ENCODE measurements at regions not wholly inside any gene's neighbourhood (a gene's known extent, or its start where the extent isn't known, plus 50 kb on each side); places are given as distances from the start of the nearest gene placed in this dataset.

DNA sequence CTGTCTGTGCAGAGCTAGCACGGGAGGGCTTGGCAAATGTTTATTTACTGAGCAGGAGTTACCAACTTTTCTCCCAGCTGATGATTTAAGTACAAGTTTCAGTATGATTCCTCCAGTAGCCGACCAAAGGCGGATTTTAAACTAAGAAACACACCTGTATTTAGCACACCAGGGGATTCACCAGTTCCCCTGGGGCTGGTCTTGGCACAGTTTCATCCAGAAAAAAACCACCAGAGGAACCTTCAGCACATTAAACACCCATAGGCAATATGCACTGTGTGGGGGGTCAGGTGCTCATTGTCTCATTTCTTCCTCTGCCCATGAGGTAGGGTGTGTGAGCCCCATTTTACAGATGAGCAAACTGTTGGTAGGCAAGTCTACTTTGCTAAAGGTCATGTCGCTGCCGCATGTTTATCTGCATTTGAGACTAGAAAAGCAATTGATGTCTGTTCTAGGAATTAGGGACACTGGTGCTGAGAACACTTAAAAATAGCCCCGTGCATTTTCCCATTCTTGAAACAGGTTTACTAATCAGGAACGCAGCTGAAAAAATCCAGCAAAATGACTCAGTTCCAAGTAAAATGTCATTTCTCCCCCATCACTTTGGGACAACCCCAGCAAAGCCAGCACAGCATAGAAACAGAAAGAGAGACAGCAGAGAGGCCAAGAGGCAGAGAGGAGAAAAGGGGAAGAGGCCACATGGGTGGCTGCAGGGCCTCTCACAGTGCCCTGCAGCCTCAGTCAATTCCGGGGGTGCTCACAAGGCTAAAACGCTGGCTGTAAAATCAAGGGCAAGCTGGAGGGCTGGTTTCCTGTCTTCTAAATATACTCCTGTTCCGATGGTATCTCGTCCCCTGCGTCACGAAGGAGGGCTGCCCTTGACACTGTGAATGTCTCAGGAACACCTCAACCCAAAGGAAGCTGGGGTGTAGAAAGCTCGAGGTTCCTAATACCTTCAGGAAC is 166.8 kb upstream of the ID2 start:
- no peaks in the 10 kb centered on the region for H3K27me3 ChIP-seq (ENCODE audit: insufficient read depth, insufficient read length)
- no peak overlapping the region for H3K9ac ChIP-seq (ENCODE audit: insufficient read length, low read depth)
- H3K36me3 ChIP-seq (ENCODE audit: insufficient read depth, insufficient read length, low read length): no peaks in the 10 kb centered on the region
- H3K9me3 ChIP-seq (ENCODE audit: insufficient read depth, low read length): no peaks in the 10 kb centered on the region; the same call in 1 of the 2 replicates
- H3K4me1 ChIP-seq (ENCODE audit: insufficient read depth, insufficient read length): no peaks in the 10 kb centered on the region
- H3K4me3 ChIP-seq (ENCODE audit: insufficient read length, low read depth): no peak overlapping the region
- TF ChIP-seq SUZ12 (IDR thresholded peaks at IDR 0.05; ENCODE audit: extremely low read depth, insufficient read depth, insufficient read length) (no peak), YY1 (IDR thresholded peaks at IDR 0.05; ENCODE audit: insufficient read depth, insufficient read length) (no peak), ZNF274 (IDR thresholded peaks at IDR 0.05; ENCODE audit: low read depth, low read length) (no peak)
- DNase-seq (ENCODE audit: low read depth, low spot score): no peak

DNA sequence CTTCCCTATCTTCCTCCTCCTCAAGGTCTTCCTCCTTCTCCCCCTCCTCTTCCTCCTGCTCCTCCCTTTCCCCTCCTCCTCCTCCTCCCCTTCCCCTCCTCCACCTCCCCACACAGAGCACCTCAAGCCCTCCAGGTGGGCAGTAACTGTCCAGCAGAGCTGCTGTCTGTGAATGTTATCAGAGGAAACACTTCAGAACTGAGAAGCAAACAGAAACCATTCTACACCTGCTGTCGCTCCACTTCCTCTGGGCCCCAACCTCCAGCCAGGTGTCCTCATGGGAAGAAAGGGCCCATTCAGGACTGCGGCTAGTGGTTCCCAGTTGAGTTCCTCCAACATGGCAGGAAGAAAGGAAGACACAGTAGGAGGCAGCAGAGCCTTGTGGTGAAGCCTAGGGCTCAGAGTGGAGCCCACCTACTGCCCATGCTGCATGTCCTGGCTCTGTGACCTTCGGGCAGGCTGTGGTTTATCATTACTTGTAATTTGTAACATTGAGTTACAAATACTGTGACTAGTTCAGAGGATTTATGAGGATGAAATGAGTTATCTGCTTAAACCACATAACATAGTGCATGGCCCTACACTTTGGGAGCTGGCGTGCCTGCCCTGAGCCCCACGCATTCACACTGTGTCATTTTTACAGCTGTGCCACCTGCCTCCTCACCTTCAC is 165.9 kb upstream of the ID2 start:
- Histone ChIP-seq H3K9me3 (ENCODE audit: insufficient read depth, low read length) (no peaks in the 10 kb centered on the region; the same call in 1 of the 2 replicates), H3K27me3 (ENCODE audit: insufficient read depth, insufficient read length) (no peaks in the 10 kb centered on the region), H3K9ac (ENCODE audit: insufficient read length, low read depth) (no peak overlapping the region), H3K36me3 (ENCODE audit: insufficient read depth, insufficient read length, low read length) (no peaks in the 10 kb centered on the region), H3K4me3 (ENCODE audit: insufficient read length, low read depth) (no peak overlapping the region), H3K4me1 (ENCODE audit: insufficient read depth, insufficient read length) (no peaks in the 10 kb centered on the region)
- DNase-seq (ENCODE audit: low read depth, low spot score): no peak
- TF ChIP-seq ZNF274 (IDR thresholded peaks at IDR 0.05; ENCODE audit: low read depth, low read length) (no peak), SUZ12 (IDR thresholded peaks at IDR 0.05; ENCODE audit: extremely low read depth, insufficient read depth, insufficient read length) (no peak), YY1 (IDR thresholded peaks at IDR 0.05; ENCODE audit: insufficient read depth, insufficient read length) (no peak)

DNA sequence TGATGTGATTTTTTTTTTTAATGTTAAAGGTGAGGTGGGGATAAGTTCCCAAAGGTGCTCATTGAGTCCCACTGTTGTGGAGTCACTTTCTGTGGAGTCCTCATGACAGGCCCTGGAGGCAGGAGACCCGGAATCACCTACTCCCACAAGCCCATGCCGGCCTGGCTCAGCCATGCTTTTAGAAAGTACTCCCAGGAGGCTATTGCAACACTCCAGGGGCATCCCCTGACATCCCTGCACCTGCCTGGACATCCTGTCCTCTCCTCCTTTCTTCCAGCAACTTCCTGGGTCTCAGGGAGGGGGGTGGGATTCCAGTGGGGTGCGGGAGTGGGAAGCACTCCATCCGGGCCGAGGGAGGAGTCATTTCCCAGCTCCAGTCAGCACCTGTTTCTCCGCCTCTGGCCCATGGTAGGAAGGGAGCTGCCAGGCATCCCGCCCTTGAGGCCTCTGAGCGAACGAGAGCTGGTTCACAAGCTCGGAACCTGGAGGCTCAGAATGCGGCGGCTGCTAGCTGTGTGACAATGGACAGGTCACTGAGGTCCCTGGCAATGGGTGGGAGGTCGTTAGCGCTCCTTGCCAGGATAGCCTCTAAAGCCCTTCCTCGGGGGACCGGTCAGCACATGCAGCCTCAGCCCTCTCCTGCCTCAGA is 163.9 kb upstream of the ID2 start:
- DNase-seq (ENCODE audit: low read depth, low spot score): no peak
- Histone ChIP-seq H3K4me3 (ENCODE audit: insufficient read length, low read depth) (no peak overlapping the region), H3K9ac (ENCODE audit: insufficient read length, low read depth) (no peak overlapping the region), H3K27me3 (ENCODE audit: insufficient read depth, insufficient read length) (no peaks in the 10 kb centered on the region), H3K9me3 (ENCODE audit: insufficient read depth, low read length) (no peaks in the 10 kb centered on the region; the same call in 1 of the 2 replicates), H3K36me3 (ENCODE audit: insufficient read depth, insufficient read length, low read length) (no peaks in the 10 kb centered on the region), H3K4me1 (ENCODE audit: insufficient read depth, insufficient read length) (no peaks in the 10 kb centered on the region)
- TF ChIP-seq ZNF274 (IDR thresholded peaks at IDR 0.05; ENCODE audit: low read depth, low read length): no peak
- no peak for TF ChIP-seq SUZ12 (IDR thresholded peaks at IDR 0.05; ENCODE audit: extremely low read depth, insufficient read depth, insufficient read length)
- no peak for TF ChIP-seq YY1 (IDR thresholded peaks at IDR 0.05; ENCODE audit: insufficient read depth, insufficient read length)

DNA sequence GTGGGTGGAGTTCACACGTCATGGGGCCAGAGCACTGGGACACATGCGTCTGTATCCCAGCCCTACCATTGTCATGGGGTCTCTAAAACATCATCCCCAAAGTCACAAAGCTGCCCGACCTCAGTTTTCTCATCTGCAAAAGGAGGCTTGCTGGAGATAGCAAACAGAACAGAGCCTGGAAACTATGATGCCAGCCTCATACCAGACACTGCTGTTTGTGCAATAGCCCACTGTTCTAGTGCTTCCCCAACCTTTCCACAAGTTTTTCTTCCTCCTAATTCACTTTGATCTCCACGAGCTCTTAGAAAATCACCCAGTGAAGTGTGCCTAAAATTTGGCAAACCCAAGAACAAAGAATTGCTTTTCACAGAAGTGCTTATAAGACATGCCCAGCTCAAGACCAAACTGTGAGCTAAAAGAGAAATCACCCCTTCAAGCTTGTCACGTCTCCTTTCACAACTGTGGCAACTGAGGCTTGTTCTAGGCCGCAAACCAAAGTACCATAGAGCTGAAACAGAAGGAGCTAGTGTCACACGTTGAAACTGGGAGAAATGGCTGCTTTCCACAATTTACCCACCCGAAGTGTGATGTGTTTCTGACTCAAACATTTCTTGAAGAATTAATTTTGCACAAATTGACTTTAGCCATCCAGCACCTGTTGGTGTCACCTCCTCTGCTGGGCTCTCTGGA is 162.7 kb upstream of the ID2 start:
- no peaks in the 10 kb centered on the region for H3K36me3 ChIP-seq (ENCODE audit: insufficient read depth, insufficient read length, low read length)
- no peak overlapping the region for H3K4me3 ChIP-seq (ENCODE audit: insufficient read length, low read depth)
- no peaks in the 10 kb centered on the region; the same call in 1 of the 2 replicates for H3K9me3 ChIP-seq (ENCODE audit: insufficient read depth, low read length)
- no peak for DNase-seq (ENCODE audit: low read depth, low spot score)
- H3K27me3 ChIP-seq (ENCODE audit: insufficient read depth, insufficient read length): no peaks in the 10 kb centered on the region
- H3K9ac ChIP-seq (ENCODE audit: insufficient read length, low read depth): no peak overlapping the region
- no peaks in the 10 kb centered on the region for H3K4me1 ChIP-seq (ENCODE audit: insufficient read depth, insufficient read length)
- no peak for TF ChIP-seq ZNF274 (IDR thresholded peaks at IDR 0.05; ENCODE audit: low read depth, low read length)
- TF ChIP-seq YY1 (IDR thresholded peaks at IDR 0.05; ENCODE audit: insufficient read depth, insufficient read length): no peak
- no peak for TF ChIP-seq SUZ12 (IDR thresholded peaks at IDR 0.05; ENCODE audit: extremely low read depth, insufficient read depth, insufficient read length)

DNA sequence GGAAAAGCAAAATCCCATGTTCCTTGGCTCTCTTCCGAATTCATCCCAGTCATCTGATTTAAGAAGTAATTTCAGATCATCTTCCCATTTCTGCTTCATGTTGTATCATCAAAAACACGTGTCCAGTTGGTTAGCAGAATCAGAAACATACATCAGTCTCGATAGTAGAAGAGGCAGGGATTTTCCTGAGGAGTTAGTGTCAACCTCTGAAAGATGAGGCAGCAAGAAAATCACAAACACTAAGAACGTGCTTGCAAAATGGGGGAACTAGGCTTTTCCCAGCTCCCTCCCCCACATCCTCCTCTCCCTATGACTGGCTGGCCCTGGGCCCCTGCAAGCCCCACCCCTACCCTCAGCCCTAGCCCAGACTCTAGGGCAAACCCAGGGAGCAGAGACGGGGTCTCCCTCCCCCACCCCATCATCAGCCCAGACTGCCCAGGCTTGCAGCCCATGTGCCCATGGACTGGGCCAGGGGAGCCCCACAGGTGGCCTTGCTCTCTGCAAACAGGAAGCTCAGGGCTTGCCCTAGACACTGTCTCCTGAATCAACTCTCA is 161.0 kb upstream of the ID2 start:
- DNase-seq (ENCODE audit: low read depth, low spot score): no peak
- H3K27me3 ChIP-seq (ENCODE audit: insufficient read depth, insufficient read length): no peaks in the 10 kb centered on the region
- TF ChIP-seq SUZ12 (IDR thresholded peaks at IDR 0.05; ENCODE audit: extremely low read depth, insufficient read depth, insufficient read length): no peak
- TF ChIP-seq ZNF274 (IDR thresholded peaks at IDR 0.05; ENCODE audit: low read depth, low read length): no peak
- TF ChIP-seq YY1 (IDR thresholded peaks at IDR 0.05; ENCODE audit: insufficient read depth, insufficient read length): no peak
- no peaks in the 10 kb centered on the region for H3K9me3 ChIP-seq (ENCODE audit: insufficient read depth, low read length)
- no peaks in the 10 kb centered on the region for H3K36me3 ChIP-seq (ENCODE audit: insufficient read depth, insufficient read length, low read length)
- no peaks in the 10 kb centered on the region for H3K4me1 ChIP-seq (ENCODE audit: insufficient read depth, insufficient read length)
- no peak overlapping the region for H3K4me3 ChIP-seq (ENCODE audit: insufficient read length, low read depth)
- H3K9ac ChIP-seq (ENCODE audit: insufficient read length, low read depth): no peak overlapping the region

DNA sequence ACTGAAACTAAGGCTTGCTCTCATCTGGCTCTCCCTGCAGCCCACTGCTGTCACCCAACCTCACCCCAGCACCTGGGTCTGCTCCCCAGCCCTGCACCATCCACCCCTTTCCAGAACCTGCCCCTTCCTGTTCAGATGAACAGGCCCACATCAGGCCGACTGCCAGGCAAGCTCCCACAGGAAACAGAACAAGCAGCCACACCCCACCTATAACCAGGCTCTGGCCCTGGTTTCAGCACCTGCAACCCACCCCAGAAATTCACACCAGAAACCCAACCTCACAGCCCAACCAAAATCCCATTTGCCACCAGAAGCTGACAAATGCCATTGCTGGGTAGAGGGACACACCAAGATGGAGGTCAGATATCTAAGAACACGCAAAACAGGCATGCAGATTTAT is 159.2 kb upstream of the ID2 start:
- TF ChIP-seq SUZ12 (IDR thresholded peaks at IDR 0.05; ENCODE audit: extremely low read depth, insufficient read depth, insufficient read length) (no peak), ZNF274 (IDR thresholded peaks at IDR 0.05; ENCODE audit: low read depth, low read length) (no peak), YY1 (IDR thresholded peaks at IDR 0.05; ENCODE audit: insufficient read depth, insufficient read length) (no peak)
- Histone ChIP-seq H3K9ac (ENCODE audit: insufficient read length, low read depth) (no peak overlapping the region), H3K9me3 (ENCODE audit: insufficient read depth, low read length) (no peaks in the 10 kb centered on the region), H3K36me3 (ENCODE audit: insufficient read depth, insufficient read length, low read length) (no peaks in the 10 kb centered on the region), H3K27me3 (ENCODE audit: insufficient read depth, insufficient read length) (no peaks in the 10 kb centered on the region), H3K4me1 (ENCODE audit: insufficient read depth, insufficient read length) (no peaks in the 10 kb centered on the region), H3K4me3 (ENCODE audit: insufficient read length, low read depth) (no peak overlapping the region)
- no peak for DNase-seq (ENCODE audit: low read depth, low spot score)

Measured in NT2/D1 (cell line).